ENCODE measurements at regions not wholly inside any gene's neighbourhood (a gene's known extent, or its start where the extent isn't known, plus 50 kb on each side); places are given as distances from the start of the nearest gene placed in this dataset.

DNA sequence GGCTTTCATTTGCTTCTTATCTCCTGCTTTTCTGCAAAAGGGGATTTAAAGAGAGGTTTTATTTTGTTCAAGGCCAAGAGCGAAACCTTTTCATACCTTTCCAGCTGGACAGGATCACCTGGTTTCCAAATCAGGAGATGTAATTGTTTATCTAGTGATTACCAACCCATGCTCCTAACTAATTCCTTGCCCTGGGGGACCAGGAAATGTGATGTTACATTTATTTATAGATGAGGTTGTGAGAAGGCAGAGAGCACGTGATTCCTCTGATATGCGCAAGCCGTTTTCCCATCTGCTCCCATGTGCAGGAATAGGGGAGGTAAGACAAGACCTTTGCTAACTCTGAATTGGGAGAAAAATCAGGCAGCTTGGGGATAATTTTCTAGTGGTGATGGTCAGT, 507.2 kb upstream of the LARGE1 start:
- Mint-ChIP-seq H3K9me3 (no peaks in the 10 kb centered on the region), H3K27ac (no peak overlapping the region)
- TF ChIP-seq CTCF (IDR thresholded peaks at IDR 0.05; ENCODE audit: unreplicated experiment in 3 of 3) = no peak

GRCh38 chr22:34427841-34428240, 507.6 kb upstream of the LARGE1 start:
- no peaks in the 10 kb centered on the region for H3K36me3 Mint-ChIP-seq (ENCODE audit: low read depth)
- H3K27ac Mint-ChIP-seq = no peak overlapping the region
- no peaks in the 10 kb centered on the region for H3K27me3 Mint-ChIP-seq (ENCODE audit: low read depth)
- TF ChIP-seq CTCF (IDR thresholded peaks at IDR 0.05; ENCODE audit: unreplicated experiment in 3 of 3) = no peak
- H3K9me3 Mint-ChIP-seq = no peaks in the 10 kb centered on the region
- no peaks in the 10 kb centered on the region for H3K4me1 Mint-ChIP-seq
- H3K4me3 Mint-ChIP-seq = no peak overlapping the region

More for the DNA sequence above, 507.2 kb upstream of the LARGE1 start:
- H3K27me3 Mint-ChIP-seq (ENCODE audit: low read depth) = no peaks in the 10 kb centered on the region
- no peaks in the 10 kb centered on the region for H3K4me1 Mint-ChIP-seq
- H3K36me3 Mint-ChIP-seq (ENCODE audit: low read depth) = no peaks in the 10 kb centered on the region
- H3K4me3 Mint-ChIP-seq = no peak overlapping the region

GRCh38 chr22:34429314-34429713, 509.0 kb upstream of the LARGE1 start:
- Mint-ChIP-seq H3K4me1 (no peaks in the 10 kb centered on the region), H3K36me3 (ENCODE audit: low read depth) (no peaks in the 10 kb centered on the region), H3K4me3 (no peak overlapping the region), H3K27me3 (ENCODE audit: low read depth) (peaks cover 5% of the 10 kb centered on the region), H3K9me3 (no peaks in the 10 kb centered on the region), H3K27ac (no peak overlapping the region)
- no peak for TF ChIP-seq CTCF (IDR thresholded peaks at IDR 0.05; ENCODE audit: unreplicated experiment in 3 of 3)

- Mint-ChIP-seq H3K27me3 (ENCODE audit: low read depth) (peaks cover 5% of the 10 kb centered on the region), H3K4me3 (no peak overlapping the region), H3K27ac (no peak overlapping the region), H3K4me1 (no peaks in the 10 kb centered on the region), H3K9me3 (no peaks in the 10 kb centered on the region), H3K36me3 (ENCODE audit: low read depth) (no peaks in the 10 kb centered on the region)
- no peak for TF ChIP-seq CTCF (IDR thresholded peaks at IDR 0.05; ENCODE audit: unreplicated experiment in 3 of 3)
Observed at GRCh38 chr22:34430386-34430785, 510.1 kb upstream of the LARGE1 start.

- peaks cover 6% of the 10 kb centered on the region for H3K9me3 Mint-ChIP-seq
- no peak overlapping the region for H3K27ac Mint-ChIP-seq
- H3K36me3 Mint-ChIP-seq (ENCODE audit: low read depth) = no peaks in the 10 kb centered on the region
- no peak for TF ChIP-seq CTCF (IDR thresholded peaks at IDR 0.05; ENCODE audit: unreplicated experiment in 3 of 3)
- H3K4me1 Mint-ChIP-seq = no peaks in the 10 kb centered on the region
- H3K27me3 Mint-ChIP-seq (ENCODE audit: low read depth) = peaks cover 8% of the 10 kb centered on the region
- H3K4me3 Mint-ChIP-seq = no peak overlapping the region
Observed at GRCh38 chr22:34434371-34434770, 514.1 kb upstream of the LARGE1 start.

- no peak overlapping the region for H3K27ac Mint-ChIP-seq
- no peaks in the 10 kb centered on the region for H3K36me3 Mint-ChIP-seq (ENCODE audit: low read depth)
- H3K27me3 Mint-ChIP-seq (ENCODE audit: low read depth) = peaks cover 11% of the 10 kb centered on the region
- H3K4me3 Mint-ChIP-seq = no peak overlapping the region
- TF ChIP-seq CTCF (IDR thresholded peaks at IDR 0.05; ENCODE audit: unreplicated experiment in 3 of 3) = no peak
- no peaks in the 10 kb centered on the region for H3K4me1 Mint-ChIP-seq
- peaks cover 6% of the 10 kb centered on the region for H3K9me3 Mint-ChIP-seq
Observed at GRCh38 chr22:34437140-34437539, 516.9 kb upstream of the LARGE1 start.
